ENCODE measurements at regions not wholly inside any gene's neighbourhood (a gene's known extent, or its start where the extent isn't known, plus 50 kb on each side); places are given as distances from the start of the nearest gene placed in this dataset.

DNA sequence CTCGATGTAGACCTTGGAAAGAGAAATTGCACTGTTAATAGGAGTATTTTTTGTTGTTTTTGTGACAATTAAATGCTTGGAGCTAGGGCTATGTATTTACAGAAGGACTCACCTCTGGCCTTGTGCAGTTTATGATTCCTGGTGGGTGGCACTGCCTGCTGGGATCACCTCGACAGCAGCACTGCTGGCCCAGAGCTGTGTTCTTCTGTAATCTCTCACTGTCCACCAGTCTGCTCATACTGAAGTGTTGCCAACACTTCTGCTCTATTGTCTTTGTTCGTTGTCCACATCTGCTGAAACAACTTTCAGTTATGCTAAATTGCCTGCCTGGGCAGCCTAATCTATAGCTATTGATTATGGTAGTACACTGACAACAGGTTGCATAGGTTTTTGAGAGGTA lies 194.4 kb upstream of the ANK2 start:
- Histone ChIP-seq H3K4me3 (ENCODE audit: insufficient read depth, low read depth, low read length) (no peak overlapping the region), H3K27ac (ENCODE audit: insufficient read depth, low read depth, low read length, poor library complexity, severe bottlenecking) (no peak overlapping the region), H3K36me3 (ENCODE audit: control insufficient read depth, insufficient read depth, low read length) (no peaks in the 10 kb centered on the region), H3K9me3 (ENCODE audit: control insufficient read depth, low read length) (no peaks in the 10 kb centered on the region), H3K27me3 (ENCODE audit: control insufficient read depth, insufficient read depth, low read length, poor library complexity, severe bottlenecking) (no peaks in the 10 kb centered on the region), H3K4me1 (ENCODE audit: control insufficient read depth, insufficient read depth, low read length) (peaks cover 12% of the 10 kb centered on the region)
- WGBS, 2 experiments = 87 to 93% methylated on average over 3 of the region's 3 CpGs

- H3K4me1 ChIP-seq (ENCODE audit: control insufficient read depth, insufficient read depth, low read length) = peaks cover 28% of the 10 kb centered on the region
- no peaks in the 10 kb centered on the region for H3K27me3 ChIP-seq (ENCODE audit: control insufficient read depth, insufficient read depth, low read length, poor library complexity, severe bottlenecking)
- H3K9me3 ChIP-seq (ENCODE audit: control insufficient read depth, low read length) = no peaks in the 10 kb centered on the region
- H3K4me3 ChIP-seq (ENCODE audit: insufficient read depth, low read depth, low read length) = no peak overlapping the region
- H3K27ac ChIP-seq (ENCODE audit: insufficient read depth, low read depth, low read length, poor library complexity, severe bottlenecking) = no peak overlapping the region
- WGBS, 2 experiments = 100% methylated on average over 1 of the region's 1 CpG
- H3K36me3 ChIP-seq (ENCODE audit: control insufficient read depth, insufficient read depth, low read length) = no peaks in the 10 kb centered on the region
These were observed 192.0 kb upstream of the ANK2 start for GRCh38 chr4:112857461-112857860.

DNA sequence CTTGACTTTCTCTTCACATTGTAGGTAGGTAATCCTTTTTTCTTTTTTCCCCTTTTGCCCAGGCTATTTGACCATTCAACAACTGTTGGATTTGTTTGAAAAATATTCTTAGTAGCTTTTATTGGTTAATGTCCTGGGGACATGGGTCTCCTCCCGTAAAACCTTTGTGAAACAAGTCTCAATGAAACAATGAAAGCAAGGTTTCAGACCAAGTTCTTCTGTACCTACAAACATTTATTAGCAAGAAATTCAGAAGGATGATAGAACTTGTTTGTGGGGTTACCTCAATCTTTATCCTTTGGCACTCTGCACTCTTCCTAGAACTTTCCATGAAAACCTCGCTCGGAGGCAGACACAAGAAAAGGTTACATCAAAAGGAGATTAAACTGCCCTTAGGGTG lies 190.7 kb upstream of the ANK2 start:
- peaks cover 28% of the 10 kb centered on the region for H3K4me1 ChIP-seq (ENCODE audit: control insufficient read depth, insufficient read depth, low read length)
- no peak overlapping the region for H3K27ac ChIP-seq (ENCODE audit: insufficient read depth, low read depth, low read length, poor library complexity, severe bottlenecking)
- WGBS, 2 experiments = 83 to 89% methylated on average over 1 to 3 of the region's 3 CpGs
- H3K9me3 ChIP-seq (ENCODE audit: control insufficient read depth, low read length) = no peaks in the 10 kb centered on the region
- no peak overlapping the region for H3K4me3 ChIP-seq (ENCODE audit: insufficient read depth, low read depth, low read length)
- no peaks in the 10 kb centered on the region for H3K36me3 ChIP-seq (ENCODE audit: control insufficient read depth, insufficient read depth, low read length)
- no peaks in the 10 kb centered on the region for H3K27me3 ChIP-seq (ENCODE audit: control insufficient read depth, insufficient read depth, low read length, poor library complexity, severe bottlenecking)

- Histone ChIP-seq H3K27ac (ENCODE audit: insufficient read depth, low read depth, low read length, poor library complexity, severe bottlenecking) (peak overlapping the region; percentile 55), H3K4me1 (ENCODE audit: control insufficient read depth, insufficient read depth, low read length) (peaks cover 25% of the 10 kb centered on the region)
These were observed 189.8 kb upstream of the ANK2 start for GRCh38 chr4:112859456-112860184.

DNA sequence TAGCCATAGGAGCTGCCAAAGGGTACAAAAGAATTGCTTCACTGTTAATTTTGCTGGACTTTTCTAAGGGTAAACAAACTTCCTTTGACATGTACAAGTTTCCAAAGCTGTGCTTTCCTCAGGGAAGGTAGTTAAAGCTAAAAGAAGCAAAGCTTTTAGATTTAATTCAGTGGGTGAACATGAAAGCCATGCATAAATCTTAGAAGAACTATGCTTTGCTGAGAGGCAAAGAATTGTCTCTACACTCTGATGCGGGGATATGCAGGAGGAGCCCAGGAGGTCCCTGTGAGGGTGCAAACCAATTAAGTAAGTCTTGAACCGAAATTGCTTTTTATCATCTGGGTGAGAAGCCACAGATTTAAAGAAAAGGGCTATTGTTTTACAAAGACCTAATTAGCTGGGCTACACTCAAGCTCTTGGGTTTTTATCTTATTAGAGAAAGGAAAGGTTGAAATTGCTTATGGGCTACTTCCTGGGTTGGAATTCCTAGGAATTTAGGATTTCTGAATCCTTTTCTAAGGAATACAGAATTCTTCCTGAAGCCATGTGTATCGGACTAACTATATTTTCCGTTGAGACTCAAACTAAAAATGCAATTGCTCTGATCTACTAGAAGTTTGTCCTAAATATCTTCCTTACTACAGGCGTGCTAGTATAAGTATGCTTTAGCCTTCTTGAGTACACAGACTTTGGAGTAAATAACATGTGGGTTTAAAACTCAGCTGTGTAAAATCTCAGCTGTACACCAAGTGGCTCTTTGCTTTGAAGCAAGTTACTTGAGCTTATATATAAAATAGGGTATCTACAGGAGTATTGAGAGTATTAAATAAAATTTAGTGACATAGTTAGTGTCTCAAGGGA lies 188.4 kb upstream of the ANK2 start:
- no peaks in the 10 kb centered on the region for H3K27me3 ChIP-seq (ENCODE audit: control insufficient read depth, insufficient read depth, low read length, poor library complexity, severe bottlenecking)

More at GRCh38 chr4:112859456-112860184, 189.8 kb upstream of the ANK2 start:
- 94 to 100% methylated on average over 1 to 2 of the region's 2 CpGs for WGBS, 2 experiments
- Histone ChIP-seq H3K4me3 (ENCODE audit: insufficient read depth, low read depth, low read length) (no peak overlapping the region), H3K9me3 (ENCODE audit: control insufficient read depth, low read length) (no peaks in the 10 kb centered on the region), H3K27me3 (ENCODE audit: control insufficient read depth, insufficient read depth, low read length, poor library complexity, severe bottlenecking) (no peaks in the 10 kb centered on the region), H3K36me3 (ENCODE audit: control insufficient read depth, insufficient read depth, low read length) (no peaks in the 10 kb centered on the region)

DNA sequence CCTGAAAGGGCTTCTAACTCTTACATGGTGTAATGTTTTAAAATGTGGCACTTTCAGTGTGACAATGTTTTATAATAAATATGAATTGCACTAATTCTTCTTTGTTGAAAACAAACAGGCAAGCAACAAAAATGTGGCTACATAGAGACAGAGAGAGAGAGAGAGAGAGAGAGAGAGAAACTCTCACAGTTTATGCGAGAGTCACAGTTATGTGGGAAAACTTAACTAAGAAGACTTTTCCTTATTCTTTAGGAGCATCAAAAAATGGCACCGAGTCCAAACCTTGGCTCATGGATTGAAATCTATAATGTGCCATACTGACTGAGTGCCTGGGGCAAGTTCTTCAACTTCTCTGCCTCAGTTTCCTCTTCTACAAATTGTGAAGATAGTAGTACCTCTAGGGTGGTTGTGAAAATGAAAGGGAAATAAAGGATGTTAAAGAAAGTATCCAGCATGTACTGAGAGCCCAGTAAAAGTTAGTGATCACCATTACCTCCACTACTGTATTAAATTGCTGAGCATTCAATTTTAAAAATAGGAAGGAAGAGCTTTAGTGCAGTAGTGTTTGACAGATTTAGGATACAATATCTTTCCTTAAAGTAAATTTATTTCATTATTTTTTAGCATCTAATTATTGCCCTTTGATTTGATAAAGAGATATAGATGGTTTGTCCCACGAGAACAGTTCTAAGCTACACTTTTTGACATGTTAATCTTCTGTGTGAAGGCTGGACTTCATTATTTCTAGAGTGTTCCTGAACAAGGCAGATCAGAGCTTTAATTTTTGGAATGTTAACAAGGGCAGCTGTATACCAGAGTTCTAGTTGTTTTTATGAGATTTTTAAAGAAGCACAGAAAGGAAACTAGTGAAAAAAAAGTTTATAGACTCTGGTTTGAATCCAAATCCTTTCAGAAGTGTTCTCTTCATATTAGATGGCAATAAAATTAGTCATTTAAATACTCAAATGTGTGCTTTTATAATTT lies 187.5 kb upstream of the ANK2 start:
- H3K9me3 ChIP-seq (ENCODE audit: control insufficient read depth, low read length) = no peaks in the 10 kb centered on the region
- H3K4me3 ChIP-seq (ENCODE audit: insufficient read depth, low read depth, low read length) = no peak overlapping the region
- no peaks in the 10 kb centered on the region for H3K36me3 ChIP-seq (ENCODE audit: control insufficient read depth, insufficient read depth, low read length)
- H3K27me3 ChIP-seq (ENCODE audit: control insufficient read depth, insufficient read depth, low read length, poor library complexity, severe bottlenecking) = no peaks in the 10 kb centered on the region
- H3K4me1 ChIP-seq (ENCODE audit: control insufficient read depth, insufficient read depth, low read length) = peaks cover 22% of the 10 kb centered on the region
- H3K27ac ChIP-seq (ENCODE audit: insufficient read depth, low read depth, low read length, poor library complexity, severe bottlenecking) = peak overlapping the region; percentile 91
- 78 to 86% methylated on average over 3 of the region's 3 CpGs for WGBS, 2 experiments

More for the DNA sequence above, 188.4 kb upstream of the ANK2 start:
- Histone ChIP-seq H3K4me3 (ENCODE audit: insufficient read depth, low read depth, low read length) (no peak overlapping the region), H3K27ac (ENCODE audit: insufficient read depth, low read depth, low read length, poor library complexity, severe bottlenecking) (peak overlapping the region; percentile 91), H3K4me1 (ENCODE audit: control insufficient read depth, insufficient read depth, low read length) (peaks cover 22% of the 10 kb centered on the region), H3K36me3 (ENCODE audit: control insufficient read depth, insufficient read depth, low read length) (no peaks in the 10 kb centered on the region), H3K9me3 (ENCODE audit: control insufficient read depth, low read length) (no peaks in the 10 kb centered on the region)
- 12 to 16% methylated on average over 5 of the region's 5 CpGs for WGBS, 2 experiments

DNA sequence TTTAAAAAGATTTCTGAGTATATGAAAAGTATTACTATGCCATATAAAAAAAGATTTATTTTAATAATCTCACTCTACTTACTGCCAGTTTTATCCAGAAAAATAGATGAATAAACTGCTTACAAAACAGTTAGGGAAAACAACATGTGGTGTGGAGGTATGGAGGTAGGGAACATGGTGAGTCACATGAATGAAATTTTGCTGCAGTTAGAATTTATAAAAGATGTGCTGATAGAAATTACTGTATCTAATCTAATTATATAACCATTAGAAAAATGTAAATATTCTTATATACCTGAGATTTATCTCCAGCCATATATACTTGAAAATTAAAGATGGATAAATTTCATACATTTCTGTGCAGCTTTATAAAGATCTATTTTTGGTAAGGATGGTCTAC lies 184.0 kb upstream of the ANK2 start:
- H3K27ac ChIP-seq (ENCODE audit: insufficient read depth, low read depth, low read length, poor library complexity, severe bottlenecking) = no peak overlapping the region
- no peak overlapping the region for H3K4me3 ChIP-seq (ENCODE audit: insufficient read depth, low read depth, low read length)
- no peaks in the 10 kb centered on the region for H3K27me3 ChIP-seq (ENCODE audit: control insufficient read depth, insufficient read depth, low read length, poor library complexity, severe bottlenecking)
- no peaks in the 10 kb centered on the region for H3K36me3 ChIP-seq (ENCODE audit: control insufficient read depth, insufficient read depth, low read length)
- no peaks in the 10 kb centered on the region for H3K9me3 ChIP-seq (ENCODE audit: control insufficient read depth, low read length)
- peaks cover 15% of the 10 kb centered on the region for H3K4me1 ChIP-seq (ENCODE audit: control insufficient read depth, insufficient read depth, low read length)

DNA sequence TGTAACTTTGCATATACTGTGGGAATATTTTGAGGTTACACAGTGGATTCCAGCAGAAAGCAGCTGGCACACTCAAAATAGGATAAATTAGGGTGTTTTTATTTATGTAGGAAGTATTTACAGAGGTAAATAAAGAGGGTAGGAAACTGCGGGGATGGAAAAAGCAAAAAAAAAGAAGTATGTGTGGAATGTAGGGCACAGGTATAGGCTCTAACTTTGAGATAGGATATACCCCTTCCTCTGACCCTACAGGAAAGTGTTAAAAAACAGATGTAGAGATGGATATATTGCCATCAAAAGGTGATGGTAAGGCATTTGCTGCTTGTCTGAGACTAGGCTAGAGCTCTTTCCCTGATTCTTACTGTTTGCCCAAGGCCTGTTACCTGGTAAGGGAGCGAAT lies 173.1 kb upstream of the ANK2 start:
- peaks cover 10% of the 10 kb centered on the region for H3K4me1 ChIP-seq (ENCODE audit: control insufficient read depth, insufficient read depth, low read length)
- H3K27ac ChIP-seq (ENCODE audit: insufficient read depth, low read depth, low read length, poor library complexity, severe bottlenecking) = no peak overlapping the region
- no peak overlapping the region for H3K4me3 ChIP-seq (ENCODE audit: insufficient read depth, low read depth, low read length)
- no peaks in the 10 kb centered on the region for H3K9me3 ChIP-seq (ENCODE audit: control insufficient read depth, low read length)
- WGBS, 2 experiments = 93 to 95% methylated on average over 2 of the region's 2 CpGs
- no peaks in the 10 kb centered on the region for H3K36me3 ChIP-seq (ENCODE audit: control insufficient read depth, insufficient read depth, low read length)
- H3K27me3 ChIP-seq (ENCODE audit: control insufficient read depth, insufficient read depth, low read length, poor library complexity, severe bottlenecking) = no peaks in the 10 kb centered on the region

DNA sequence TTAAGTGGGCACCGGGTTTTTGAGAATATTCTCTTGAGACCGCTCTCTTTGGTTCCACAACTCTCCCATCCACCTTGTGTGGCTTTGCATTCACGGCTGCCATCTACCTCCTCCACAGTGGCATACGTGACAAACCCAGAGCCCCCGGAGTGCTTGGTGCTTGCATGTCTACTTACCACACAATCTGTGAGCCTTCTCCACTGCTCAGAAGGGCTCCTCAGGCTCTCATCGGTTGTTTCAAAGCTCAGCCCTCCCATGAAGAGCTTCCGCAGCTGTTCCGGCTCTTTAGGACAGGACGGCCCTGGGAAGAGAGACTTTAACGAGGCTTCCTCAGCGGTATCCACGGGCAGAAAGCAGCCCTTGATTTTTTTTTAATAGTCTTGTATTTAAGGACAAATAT lies 167.6 kb upstream of the ANK2 start:
- Histone ChIP-seq H3K9me3 (ENCODE audit: control insufficient read depth, low read length) (no peaks in the 10 kb centered on the region), H3K36me3 (ENCODE audit: control insufficient read depth, insufficient read depth, low read length) (no peaks in the 10 kb centered on the region), H3K4me3 (ENCODE audit: insufficient read depth, low read depth, low read length) (no peak overlapping the region), H3K27me3 (ENCODE audit: control insufficient read depth, insufficient read depth, low read length, poor library complexity, severe bottlenecking) (no peaks in the 10 kb centered on the region), H3K27ac (ENCODE audit: insufficient read depth, low read depth, low read length, poor library complexity, severe bottlenecking) (peak overlapping the region; percentile 70), H3K4me1 (ENCODE audit: control insufficient read depth, insufficient read depth, low read length) (peaks cover 20% of the 10 kb centered on the region)
- WGBS, 2 experiments = 42 to 43% methylated on average over 12 of the region's 12 CpGs

Data from ectodermal cell (in vitro differentiated cells).